Fibroblast of skin of back (primary cell): ENCODE measurements at regions not wholly inside any gene's neighbourhood (a gene's known extent, or its start where the extent isn't known, plus 50 kb on each side); places are given as distances from the start of the nearest gene placed in this dataset.
A peak's percentile ranks its signal among the peaks of the same experiment; 100 is the strongest.

Experiments
- DNase-seq: peaks from one replicate; pipeline ENCODE4 v3.0.0-alpha.2; 2013

DNA sequence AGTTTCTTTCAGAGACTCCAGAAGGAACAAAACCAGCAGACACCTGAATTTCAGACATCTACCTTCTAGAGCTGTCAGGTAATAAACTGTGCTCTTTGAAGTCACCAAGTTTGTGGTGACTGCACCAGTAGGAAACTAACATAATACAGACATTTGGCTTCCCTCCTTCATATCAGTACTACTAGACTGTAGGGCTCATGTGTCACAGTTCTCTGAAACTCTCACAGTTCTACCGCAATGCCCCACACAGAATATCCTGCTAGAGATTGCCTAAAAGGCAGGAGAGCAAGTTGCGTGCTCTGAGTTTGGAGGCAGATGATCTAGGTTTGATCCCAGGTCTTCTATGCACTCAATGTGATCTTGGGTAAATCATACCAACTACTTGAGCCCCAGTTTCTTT lies 205.0 kb upstream of the LRFN2 start:
- DNase-seq: no peak

DNA sequence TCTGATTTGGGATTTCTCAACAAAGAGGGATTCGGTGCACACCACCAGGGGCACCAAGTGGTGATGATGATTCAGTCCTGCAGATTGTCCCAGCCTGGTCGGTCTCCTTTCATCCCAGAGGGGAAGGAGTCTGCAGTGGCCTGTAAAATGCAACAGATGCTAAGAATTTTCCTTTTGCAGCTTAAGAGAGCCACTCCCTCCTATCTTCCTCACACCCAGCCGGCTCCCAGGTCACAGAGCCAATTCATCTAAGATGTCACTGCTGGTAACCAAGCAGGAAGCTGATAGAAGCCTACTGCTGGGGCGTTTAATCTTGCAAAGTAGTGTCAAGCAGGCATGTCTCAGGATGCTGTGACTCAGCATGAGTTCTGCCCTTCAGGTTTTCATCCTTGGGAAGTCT lies 203.8 kb upstream of the LRFN2 start:
- DNase-seq: no peak

- no peak for DNase-seq
Observed at GRCh38 chr6:40788661-40789655, 201.8 kb upstream of the LRFN2 start.

DNA sequence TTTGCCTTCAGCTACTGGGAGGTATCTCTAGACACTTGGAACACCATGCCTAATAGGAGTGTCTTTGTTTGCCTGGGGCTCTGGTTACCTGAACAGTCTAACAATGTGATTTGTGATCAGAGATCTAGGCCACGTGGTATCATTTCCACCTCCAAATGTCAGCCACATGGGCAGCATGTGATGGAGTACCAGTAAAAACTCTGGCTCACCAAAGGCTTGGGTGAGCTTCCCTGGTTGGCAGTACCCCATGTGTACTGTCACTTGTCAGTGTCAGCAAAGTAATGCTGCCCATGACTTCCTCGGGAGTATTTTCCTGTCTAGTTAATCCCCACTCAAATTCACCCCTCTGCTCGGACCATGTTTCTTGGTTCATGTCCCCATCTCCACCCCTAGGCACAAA lies 195.2 kb upstream of the LRFN2 start:
- DNase-seq: no peak

DNA sequence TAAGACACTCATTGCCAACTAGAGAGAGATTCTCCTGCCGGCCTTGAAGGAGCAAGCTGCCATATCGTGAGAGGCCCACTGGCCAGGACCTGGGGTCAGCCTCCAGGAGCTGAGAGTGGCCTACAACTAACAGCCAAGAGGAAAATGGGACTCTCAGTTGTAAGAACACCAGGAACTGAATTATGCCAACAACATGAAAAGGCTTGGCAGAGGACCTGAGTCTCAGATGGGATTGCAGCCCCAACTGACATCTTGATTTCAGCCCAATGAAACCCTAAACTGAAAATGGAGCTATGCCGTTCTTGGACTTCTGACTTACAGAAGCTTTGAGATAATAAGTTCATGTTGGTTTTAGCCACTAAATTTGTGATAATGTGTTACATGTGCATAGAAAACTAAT lies 193.5 kb upstream of the LRFN2 start:
- no peak for DNase-seq

DNA sequence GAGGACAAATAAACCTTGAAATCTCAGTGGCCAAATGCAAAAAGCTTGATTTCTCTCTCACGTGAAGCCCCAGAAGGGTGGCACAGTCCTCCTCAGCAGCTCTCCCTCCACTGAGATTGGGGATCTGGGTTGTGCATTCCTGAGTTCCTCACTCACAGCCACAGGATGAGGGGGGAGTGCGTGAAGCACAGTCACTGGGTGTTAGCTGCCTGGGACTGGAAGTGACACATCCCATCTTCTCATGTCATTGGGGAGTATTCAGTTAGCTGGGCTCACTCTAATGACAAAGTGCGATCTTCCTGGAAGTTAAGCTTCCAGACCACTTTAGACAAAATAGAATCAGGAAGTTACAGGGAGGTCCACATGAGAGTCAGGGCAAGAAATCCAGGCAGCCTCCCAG lies 192.2 kb upstream of the LRFN2 start:
- DNase-seq: peak; percentile 92

GRCh38 chr6:40778918-40779317 lies 191.8 kb upstream of the LRFN2 start:
- no peak for DNase-seq

GRCh38 chr6:40778196-40778595 lies 191.0 kb upstream of the LRFN2 start:
- DNase-seq: peak; percentile 26

DNA sequence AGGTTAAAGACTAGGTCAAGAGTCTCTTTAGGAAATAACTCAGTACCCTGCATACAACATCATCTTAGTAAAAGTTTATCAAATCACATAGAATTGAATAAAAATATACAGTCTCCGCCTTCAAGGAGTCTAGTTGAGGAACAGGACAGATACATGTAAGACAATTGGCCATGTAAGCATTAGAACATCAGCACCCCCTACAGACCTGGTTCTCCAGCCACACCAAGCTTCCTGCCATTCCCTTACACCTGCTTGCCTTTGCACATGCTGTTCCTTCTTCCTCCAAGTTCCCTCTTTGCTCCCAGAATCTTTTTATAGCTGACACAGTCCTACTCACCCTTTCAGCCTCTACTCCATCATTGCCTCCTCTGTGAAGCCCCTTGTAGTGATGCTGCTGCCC lies 187.8 kb upstream of the LRFN2 start:
- DNase-seq: no peak

GRCh38 chr6:40770794-40771193 lies 183.6 kb upstream of the LRFN2 start:
- no peak for DNase-seq

GRCh38 chr6:40764726-40765125 lies 177.6 kb upstream of the LRFN2 start:
- no peak for DNase-seq

- DNase-seq: no peak
Observed at GRCh38 chr6:40762981-40763380, 175.8 kb upstream of the LRFN2 start.

DNA sequence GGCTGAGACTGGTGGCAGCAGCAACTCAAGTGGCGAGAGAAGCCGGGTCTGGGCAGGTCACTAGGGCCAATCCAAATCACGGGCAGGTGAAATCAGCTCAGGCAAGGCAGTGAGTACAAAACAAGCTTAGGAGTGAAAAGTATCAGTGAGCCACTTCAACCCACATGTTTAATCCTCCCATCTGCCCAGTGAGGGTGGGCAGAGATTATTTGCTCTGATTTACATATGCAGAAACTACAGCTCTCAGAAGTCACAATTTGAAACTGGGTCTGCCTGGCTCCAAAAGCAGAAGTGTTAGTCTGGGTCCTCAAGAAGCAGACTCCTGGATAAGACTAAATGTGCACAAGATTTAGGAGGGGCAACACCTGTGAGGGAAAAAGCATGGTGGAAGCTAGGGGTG lies 173.7 kb upstream of the LRFN2 start:
- DNase-seq: no peak

GRCh38 chr6:40759838-40760237 lies 172.7 kb upstream of the LRFN2 start:
- DNase-seq: no peak

GRCh38 chr6:40759264-40759663 lies 172.1 kb upstream of the LRFN2 start:
- no peak for DNase-seq

DNA sequence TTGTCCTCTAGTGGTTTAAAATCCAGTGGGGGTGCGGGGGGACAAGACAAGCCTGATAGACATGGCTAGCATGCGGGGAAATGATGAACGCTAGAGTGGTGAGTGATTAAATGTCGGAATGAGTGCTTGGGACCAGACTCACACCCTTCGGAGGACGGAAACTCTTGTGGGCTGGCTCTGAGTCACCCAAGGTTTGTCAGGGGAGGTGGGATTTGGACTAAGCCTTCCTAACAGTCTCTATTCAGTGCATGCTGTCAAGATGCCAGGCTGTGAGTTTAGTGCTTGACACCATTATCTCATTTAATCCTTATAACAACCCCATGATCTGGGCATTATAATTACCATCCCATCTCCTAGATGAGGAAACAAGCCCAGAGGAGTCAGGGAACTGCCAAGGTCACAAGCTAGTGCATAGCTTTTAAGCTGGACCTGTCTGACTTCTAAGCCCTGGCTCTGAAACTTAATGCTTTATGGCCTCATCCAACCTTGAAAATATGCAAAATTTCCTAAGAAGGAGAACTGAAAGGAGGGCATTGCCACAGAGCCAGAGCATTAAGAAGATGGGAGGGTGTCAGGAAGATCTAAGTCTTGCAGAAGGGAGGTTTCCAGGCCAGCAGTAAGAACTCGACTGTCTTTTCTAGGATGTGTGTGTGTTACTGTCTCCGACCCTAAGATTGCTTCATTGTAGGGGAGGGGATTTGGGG lies 168.7 kb upstream of the LRFN2 start:
- DNase-seq: peak; percentile 70

DNA sequence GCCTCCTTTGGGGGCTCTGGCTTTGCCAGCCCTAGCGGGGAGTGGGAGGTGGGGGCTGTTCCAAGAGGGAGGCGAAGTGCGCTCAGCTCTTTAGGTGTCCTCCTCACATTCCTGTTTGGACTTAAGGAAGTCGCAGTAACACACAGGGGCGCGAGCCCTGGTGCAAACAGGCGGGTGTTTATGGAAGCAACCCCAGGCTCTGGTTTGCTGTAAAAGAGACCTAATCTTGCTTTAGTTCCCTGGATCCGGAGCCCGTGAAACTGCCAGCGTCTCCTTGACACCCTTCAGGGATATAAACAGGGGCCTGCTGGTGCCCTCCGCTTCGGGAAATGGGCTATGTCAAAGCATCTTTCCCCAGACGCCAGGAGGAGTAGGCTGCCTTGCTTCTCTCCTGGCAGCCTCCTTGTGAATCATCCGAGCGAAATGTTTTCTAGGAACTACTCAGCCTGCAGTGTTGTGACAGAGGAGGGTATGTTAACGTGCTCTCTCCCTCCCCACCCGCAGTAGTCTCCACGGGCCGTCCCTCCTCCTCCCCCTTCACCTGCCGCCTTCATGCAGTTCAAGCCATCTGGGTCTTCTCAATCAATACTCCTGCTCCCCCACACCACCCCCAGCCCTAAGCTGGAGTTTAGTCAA lies 168.0 kb upstream of the LRFN2 start:
- DNase-seq: peak; percentile 63

DNA sequence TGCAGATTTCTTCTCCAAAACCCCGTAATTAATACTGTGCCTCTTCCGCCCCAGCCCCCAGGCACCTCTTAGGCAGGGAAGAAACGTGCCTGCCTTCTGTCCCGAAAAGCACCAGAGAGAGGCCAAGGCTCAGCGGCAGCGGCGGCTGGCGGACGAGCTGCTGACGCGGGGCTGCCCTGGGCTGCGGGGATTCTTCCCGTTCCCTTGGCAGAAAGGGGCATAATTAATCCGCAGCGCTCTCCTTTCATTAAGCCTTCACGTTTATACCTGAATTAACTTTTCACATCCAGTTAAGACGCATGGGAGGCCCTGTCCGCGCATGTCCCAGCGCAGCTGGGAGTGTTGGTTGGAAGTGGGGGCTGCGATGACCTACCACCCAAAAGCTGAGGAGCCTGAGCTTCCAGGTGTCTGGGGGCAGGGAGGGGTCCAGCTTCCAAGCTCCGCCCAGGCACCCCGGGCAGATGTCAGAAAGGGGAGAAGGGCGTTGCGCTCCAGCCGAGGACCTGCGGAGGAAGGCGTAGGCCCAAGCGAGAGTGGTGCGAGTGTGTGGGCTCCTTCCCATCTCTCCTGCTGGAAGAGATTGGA lies 167.4 kb upstream of the LRFN2 start:
- DNase-seq: no peak

DNA sequence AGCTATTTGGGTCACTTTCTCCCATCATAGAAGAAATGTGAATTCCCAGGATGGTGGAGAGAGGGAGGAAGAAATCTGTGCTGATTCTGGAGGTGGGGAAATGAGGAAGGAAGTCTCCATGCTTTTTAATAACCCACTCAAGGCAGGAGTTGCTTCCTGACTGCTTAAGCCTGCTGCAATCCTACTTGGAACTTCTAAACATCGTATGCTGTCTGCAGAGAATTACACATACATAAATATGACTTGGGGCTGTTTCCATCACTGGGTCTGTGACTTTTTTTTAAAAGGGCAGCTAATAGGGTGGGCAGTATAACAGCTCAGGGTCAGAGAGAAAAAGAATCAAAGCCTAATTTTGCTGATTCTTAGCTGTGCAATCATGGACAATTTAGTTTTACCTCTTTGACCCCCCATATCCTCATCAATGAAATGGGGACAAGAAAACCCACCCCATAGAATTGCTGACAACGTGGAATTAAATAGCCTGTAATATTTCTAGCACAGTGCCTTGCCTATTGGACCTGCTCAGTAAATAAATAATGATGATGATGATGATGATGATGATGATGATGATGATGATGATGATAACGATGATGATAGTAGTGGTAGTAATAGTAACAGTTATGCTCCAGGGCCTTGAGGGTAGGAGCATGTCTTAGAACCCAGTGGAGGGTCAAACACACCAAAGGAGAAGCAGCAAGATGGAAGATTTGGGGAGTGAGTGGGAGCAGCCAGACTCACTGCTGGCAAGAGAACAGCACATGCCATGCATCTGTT lies 166.7 kb upstream of the LRFN2 start:
- no peak for DNase-seq

- no peak for DNase-seq
Observed at GRCh38 chr6:40753048-40753447, 165.9 kb upstream of the LRFN2 start.

- no peak for DNase-seq
Observed at GRCh38 chr6:40744835-40745234, 157.7 kb upstream of the LRFN2 start.
